A172 (cell line): ENCODE measurements at regions not wholly inside any gene's neighbourhood (a gene's known extent, or its start where the extent isn't known, plus 50 kb on each side); places are given as distances from the start of the nearest gene placed in this dataset.
A peak's percentile ranks its signal among the peaks of the same experiment; 100 is the strongest.
"Not testable (repeated sequence)": the region's sequence is repeated elsewhere in the genome, so short reads cannot be mapped to it uniquely, and the experiment has no call there.

ENCODE experiments used
- DNase-seq: peaks from one replicate; pipeline ENCODE4 v3.0.0-alpha.2; 2015; ENCODE audit warnings: low spot score

GRCh38 chr3:96483781-96484180 is 330.6 kb upstream of the EPHA6 start:
- no peak for DNase-seq

DNA sequence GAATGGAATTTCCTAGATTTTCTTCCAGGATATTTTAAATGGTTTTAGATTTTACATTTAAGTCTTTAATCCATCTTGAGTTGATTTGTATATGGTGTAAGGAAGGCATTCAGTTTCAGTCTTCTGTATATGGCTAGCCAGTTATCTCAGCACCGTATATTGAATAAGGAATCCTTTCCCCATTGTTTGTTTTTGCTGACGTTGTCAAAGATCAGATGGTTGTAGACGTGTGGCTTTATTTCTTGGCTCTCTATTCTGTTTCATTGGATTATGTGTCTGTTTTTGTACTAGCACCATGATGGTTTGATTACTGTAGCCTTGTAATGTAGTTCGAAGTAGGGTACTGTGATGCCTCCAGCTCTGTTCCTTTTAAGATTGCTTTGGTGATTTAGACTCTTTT is 325.7 kb upstream of the EPHA6 start:
- no peak for DNase-seq

GRCh38 chr3:96491023-96491422 is 323.4 kb upstream of the EPHA6 start:
- DNase-seq, result no peak

GRCh38 chr3:96491868-96492267 is 322.5 kb upstream of the EPHA6 start:
- DNase-seq, result no peak

GRCh38 chr3:96510334-96510733 is 304.1 kb upstream of the EPHA6 start:
- peak; percentile 3 for DNase-seq

DNA sequence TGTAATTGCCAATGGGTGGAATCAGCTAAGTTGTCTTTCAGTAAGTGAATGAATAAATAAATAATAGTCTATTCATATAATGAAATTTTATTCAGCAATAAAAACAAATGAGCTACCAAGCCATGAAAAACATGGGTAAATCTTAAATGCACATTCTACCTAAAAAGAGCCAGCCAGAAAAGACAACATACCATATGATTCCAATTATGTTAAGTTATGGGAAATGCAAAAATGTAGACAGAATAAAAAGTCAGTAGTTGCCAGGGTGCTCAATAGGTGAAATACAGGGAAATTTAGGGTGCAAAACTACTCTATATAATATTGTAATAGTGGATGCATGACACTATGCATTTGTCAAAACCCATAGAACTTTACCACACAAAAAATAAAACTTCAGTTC is 277.2 kb upstream of the EPHA6 start:
- DNase-seq, result no peak

GRCh38 chr3:96538186-96538585 is 276.2 kb upstream of the EPHA6 start:
- DNase-seq, result no peak

GRCh38 chr3:96548073-96548472 is 266.3 kb upstream of the EPHA6 start:
- no peak for DNase-seq

- DNase-seq, result no peak
Measured at GRCh38 chr3:96576935-96577334, 237.5 kb upstream of the EPHA6 start.

DNA sequence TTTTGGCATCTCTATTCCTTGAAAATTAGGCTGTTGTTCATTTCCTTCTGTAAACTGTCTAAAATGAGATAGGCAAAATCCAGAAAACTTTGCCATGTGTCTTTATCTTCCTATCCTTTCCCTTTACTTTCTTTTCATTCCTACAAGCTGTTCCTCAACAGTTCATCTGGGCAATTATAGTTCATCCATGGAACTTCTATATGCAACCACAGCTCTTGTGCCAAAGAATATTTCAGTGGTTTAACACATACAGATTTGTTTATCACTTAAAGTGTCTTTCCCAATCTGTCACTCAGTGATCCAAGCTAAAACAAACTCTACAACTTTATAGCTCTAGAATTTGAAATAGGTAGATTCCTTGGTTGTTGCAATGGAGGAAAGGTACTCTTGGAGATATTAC is 230.3 kb upstream of the EPHA6 start:
- DNase-seq, result no peak

DNA sequence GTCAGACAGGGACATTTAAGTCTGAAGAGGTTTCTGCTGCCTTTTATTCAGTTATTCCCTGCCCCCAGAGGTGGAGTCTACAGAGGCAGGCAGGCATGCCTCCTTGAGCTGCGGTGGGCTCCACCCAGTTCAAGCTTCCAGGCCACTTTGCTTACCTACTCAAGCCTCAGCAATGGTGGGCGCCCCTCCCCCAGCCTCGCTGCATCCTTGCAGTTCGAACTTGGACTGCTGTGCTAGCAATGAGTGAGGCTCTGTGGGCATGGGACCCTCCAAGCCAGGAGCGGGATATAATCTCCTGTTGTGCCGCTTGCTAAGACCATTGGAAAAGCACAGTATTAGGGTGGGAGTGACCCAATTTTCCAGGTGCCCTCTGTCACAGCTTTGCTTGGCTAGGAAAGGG is 207.5 kb upstream of the EPHA6 start:
- not testable (repeated sequence) for DNase-seq

DNA sequence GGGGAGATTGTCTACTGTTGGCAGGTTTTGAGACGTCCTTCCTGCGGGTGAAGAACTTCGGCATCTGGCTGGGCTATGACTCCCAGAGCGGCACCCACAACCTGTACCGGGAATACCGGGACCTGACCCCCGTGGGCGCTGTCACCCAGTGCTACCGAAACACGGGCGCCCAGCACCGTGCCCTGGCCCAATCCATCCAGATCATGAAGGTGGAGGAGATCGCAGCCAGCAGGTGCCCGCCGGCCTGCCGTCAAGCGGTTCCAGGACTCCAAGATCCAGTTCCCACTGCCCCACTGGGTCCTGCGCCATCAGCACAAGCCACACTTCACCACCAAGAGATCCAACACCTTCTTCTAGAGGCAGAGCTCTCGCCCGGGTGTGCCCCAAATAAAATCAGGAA is 194.9 kb upstream of the EPHA6 start:
- DNase-seq, result no peak

- DNase-seq, result no peak
Measured at GRCh38 chr3:96622878-96623277, 191.5 kb upstream of the EPHA6 start.

- DNase-seq, result no peak
Measured at GRCh38 chr3:96631050-96631449, 183.3 kb upstream of the EPHA6 start.

- no peak for DNase-seq
Measured at GRCh38 chr3:96646596-96646995, 167.8 kb upstream of the EPHA6 start.

- DNase-seq, result peak; percentile 8
Measured at GRCh38 chr3:96657710-96658109, 156.7 kb upstream of the EPHA6 start.

DNA sequence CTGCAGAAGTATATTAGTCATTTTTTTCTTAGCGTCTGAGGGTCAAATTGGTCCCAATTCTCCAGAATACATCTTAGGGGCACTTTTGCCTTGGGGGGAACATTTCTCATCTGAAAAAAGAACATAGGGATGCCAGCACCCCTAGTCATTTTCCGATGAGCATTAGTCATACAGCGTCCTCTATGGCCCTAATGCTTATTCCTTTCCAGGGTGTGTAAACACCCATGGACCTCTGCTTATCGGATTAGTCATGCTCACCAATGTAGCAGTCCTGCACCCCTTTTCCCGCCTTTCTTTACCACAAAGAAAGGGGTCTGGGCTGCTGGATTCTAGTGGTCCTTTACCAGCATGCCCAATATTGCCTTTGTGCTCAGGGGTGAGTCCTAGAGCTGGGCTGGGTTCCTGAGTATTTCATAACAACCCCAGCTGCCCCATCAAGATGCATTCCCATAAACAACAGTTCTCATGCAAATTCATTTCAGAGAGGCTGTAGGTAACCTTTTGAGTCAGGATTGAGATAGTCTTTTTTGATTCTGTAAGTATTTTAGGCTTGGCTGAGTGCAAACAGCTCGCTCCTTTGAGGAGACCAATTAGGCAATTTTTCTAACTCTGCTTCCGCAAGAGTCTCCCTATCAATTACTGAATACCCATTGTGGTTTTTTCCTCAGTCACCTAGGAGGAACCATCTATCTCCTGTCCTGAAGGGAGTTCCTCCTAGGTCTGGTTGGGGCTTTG is 142.4 kb upstream of the EPHA6 start:
- DNase-seq, result peak; percentile 62

- DNase-seq, result no peak
Measured at GRCh38 chr3:96677156-96677555, 137.2 kb upstream of the EPHA6 start.

GRCh38 chr3:96678325-96678724 is 136.1 kb upstream of the EPHA6 start:
- no peak for DNase-seq

DNA sequence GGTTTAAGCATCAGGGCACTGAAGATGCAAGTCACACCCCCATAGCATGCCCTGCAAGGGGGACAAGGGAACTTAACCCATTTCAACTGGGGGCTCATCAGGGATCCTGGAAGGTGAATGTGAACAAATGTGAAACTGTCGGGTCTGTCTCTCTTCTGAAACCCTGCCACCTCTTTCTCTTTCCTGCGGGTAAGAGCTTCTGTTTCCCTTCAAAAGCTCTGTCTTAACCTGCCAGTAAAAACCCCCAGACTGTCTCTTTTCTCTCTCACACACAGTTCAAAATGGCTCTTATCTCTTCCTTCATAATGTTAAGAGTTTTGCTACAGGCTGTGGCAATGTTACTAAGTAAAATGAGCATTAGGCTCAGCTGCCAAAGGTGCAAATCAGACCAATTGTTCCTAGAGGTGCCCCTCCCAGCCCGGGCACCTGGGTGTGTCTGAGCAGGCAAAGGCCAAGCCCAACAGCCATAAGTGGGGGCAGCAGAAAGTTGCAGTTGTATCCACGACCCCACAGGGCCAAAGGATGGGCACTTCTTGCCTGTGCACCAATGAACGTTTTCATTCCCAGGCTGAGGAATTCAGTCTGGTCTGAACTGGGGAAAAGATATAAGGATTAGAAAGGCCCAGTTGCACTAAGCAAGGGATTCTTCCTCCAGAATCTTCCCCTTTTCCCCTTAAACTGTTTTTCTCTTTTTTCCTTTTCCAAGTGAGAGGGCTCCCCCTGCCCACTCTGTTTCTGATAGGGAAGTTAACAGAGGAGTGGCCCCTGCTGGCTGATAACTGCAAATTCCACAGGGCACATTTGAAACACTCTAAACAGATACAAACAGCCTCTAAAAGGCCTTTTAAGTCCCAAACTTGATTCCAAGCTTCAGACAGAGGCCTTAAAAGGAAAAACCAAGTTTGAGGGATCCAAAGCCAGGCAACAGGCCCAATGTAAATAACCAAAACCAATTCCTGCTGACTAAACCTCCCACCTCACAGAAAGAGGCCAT is 113.8 kb upstream of the EPHA6 start:
- no peak for DNase-seq

DNA sequence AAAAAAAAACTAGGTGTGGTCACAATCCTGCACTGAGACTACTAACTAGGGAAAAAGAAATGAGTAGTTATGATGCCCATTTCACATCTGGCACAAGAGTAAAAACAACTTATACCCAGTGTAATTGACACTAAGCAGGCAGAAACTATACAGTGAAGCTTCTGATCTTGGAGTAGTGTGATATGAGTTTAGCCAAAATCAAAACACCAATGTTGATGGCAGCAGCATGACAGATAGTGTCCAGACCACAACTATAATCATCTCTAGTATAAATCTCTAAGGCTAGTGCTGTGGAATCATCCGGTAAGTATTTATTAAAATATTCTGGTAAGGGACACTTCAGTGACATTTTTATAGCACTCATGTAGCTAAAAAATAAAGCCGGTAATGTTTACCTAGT is 108.5 kb upstream of the EPHA6 start:
- no peak for DNase-seq

GRCh38 chr3:96706509-96706908 is 107.9 kb upstream of the EPHA6 start:
- no peak for DNase-seq

DNA sequence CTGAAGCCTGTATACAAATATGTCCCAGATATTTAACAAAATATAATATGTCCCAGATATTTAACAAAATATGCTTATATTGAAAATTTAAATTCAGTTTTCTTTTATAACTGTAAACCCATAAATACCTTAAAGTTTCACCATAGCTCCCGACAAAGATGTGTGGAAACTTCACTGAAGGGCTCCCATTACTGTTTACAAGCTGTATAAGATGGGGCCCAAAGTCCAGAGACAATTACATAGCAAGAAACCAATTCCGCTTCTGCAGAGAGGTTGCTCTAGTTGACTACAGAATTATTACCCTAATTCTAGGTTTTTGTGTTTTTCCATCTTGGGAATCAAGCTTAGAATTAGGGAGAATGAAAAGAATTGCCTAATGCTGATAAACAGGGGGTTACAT is 102.6 kb upstream of the EPHA6 start:
- DNase-seq, result no peak
